HEK293 (cell line): ENCODE measurements at regions not wholly inside any gene's neighbourhood (a gene's known extent, or its start where the extent isn't known, plus 50 kb on each side); places are given as distances from the start of the nearest gene placed in this dataset.

ENCODE experiments used
- CTCF ChIA-PET: fragments of 350-600 bp; formaldehyde crosslinking; extraction: SDS; loops from one replicate; lab custom pipeline; 2021; ENCODE audit warnings: antibody characterized with exemption; lab: Yijun Ruan, JAX
- POLR2A ChIA-PET: fragments of 300-600 bp; formaldehyde crosslinking; extraction: SDS; loops from one replicate; lab custom pipeline; 2020; ENCODE audit warnings: antibody characterized with exemption, inconsistent platforms; lab: Yijun Ruan, JAX
- H3K27ac ChIP-seq: fragments of 200-500 bp; sonication (Bioruptor generic); 2 replicates; pipeline ENCODE4 v1.5.1; 2014; ENCODE audit warnings: low read depth, low read length, control low read depth, inconsistent platforms; ENCODE audit errors: extremely low read depth
- H3K36me3 ChIP-seq, 2 experiments: fragments of 200-500 bp in 1 of 2; sonication (Bioruptor generic) in 1 of 2; 1 replicate in 1 of 2; 2 replicates in 1 of 2; pipeline ENCODE4 v1.5.1; 2014 to 2017; ENCODE audit warnings: inconsistent platforms in 2 of 2, low read length in 2 of 2; ENCODE audit not compliant: control insufficient read depth in 2 of 2, insufficient read depth in 1 of 2
- H3K4me1 ChIP-seq: fragments of 200-500 bp; sonication (Bioruptor generic); 2 replicates; pipeline ENCODE4 v1.5.1; 2014; ENCODE audit warnings: mild to moderate bottlenecking, low read length, inconsistent platforms; ENCODE audit not compliant: control insufficient read depth, insufficient read depth
- H3K4me3 ChIP-seq: 2 replicates; pipeline ENCODE4 v1.5.1; 2011; ENCODE audit warnings: low read depth, mild to moderate bottlenecking, control low read depth, low read length, moderate library complexity
- H3K9me3 ChIP-seq: fragments of 200-500 bp; sonication (Bioruptor generic); 2 replicates; pipeline ENCODE4 v1.5.1; 2014; ENCODE audit warnings: low read depth, low read length, inconsistent platforms; ENCODE audit not compliant: control insufficient read depth, insufficient read depth
- EGR2 ChIP-seq: fragments of 450-650 bp; formaldehyde crosslinking; IDR thresholded peaks from 2 replicates; pipeline ENCODE4 v1.5.1; 2016; ENCODE audit warnings: low read depth, missing biosample characterization, missing genetic modification characterization
- HOXC10 ChIP-seq: sonication (generic); formaldehyde crosslinking; IDR thresholded peaks from 2 replicates; pipeline ENCODE4 v1.8.1; 2023; ENCODE audit warnings: mild to moderate bottlenecking, missing genetic modification reagents
- MZF1 ChIP-seq: fragments of 450-650 bp; formaldehyde crosslinking; IDR thresholded peaks from 2 replicates; pipeline ENCODE4 v1.5.1; 2017; ENCODE audit warnings: missing biosample characterization, missing genetic modification characterization, borderline replicate concordance
- ZNF23 ChIP-seq: fragments of 450-650 bp; formaldehyde crosslinking; IDR thresholded peaks from 2 replicates; pipeline ENCODE4 v1.5.1; 2016; ENCODE audit warnings: missing biosample characterization, missing genetic modification characterization, borderline replicate concordance
- ZNF350 ChIP-seq: fragments of 450-650 bp; formaldehyde crosslinking; IDR thresholded peaks from 2 replicates; pipeline ENCODE4 v1.5.0; 2017; ENCODE audit warnings: missing biosample characterization, mild to moderate bottlenecking, missing genetic modification characterization
- ZNF354C ChIP-seq: fragments of 450-650 bp; formaldehyde crosslinking; IDR thresholded peaks from 2 replicates; pipeline ENCODE4 v1.5.1; 2016; ENCODE audit warnings: missing biosample characterization, missing genetic modification characterization, low read depth, borderline replicate concordance
- ZNF423 ChIP-seq: fragments of 450-650 bp; formaldehyde crosslinking; IDR thresholded peaks from 2 replicates; pipeline ENCODE4 v1.5.1; 2016; ENCODE audit warnings: missing biosample characterization, missing genetic modification characterization
- ZNF514 ChIP-seq: fragments of 450-650 bp; formaldehyde crosslinking; IDR thresholded peaks from 2 replicates; pipeline ENCODE4 v1.5.1; 2016; ENCODE audit warnings: missing biosample characterization, missing genetic modification characterization
- TF ChIP-seq, protein P1 (sequence below): fragments of 450-650 bp; formaldehyde crosslinking; IDR thresholded peaks from 2 replicates; pipeline ENCODE4 v1.5.1; 2016; ENCODE audit warnings: missing biosample characterization, missing genetic modification characterization
- TF ChIP-seq, protein P2 (sequence below): fragments of 450-650 bp; formaldehyde crosslinking; IDR thresholded peaks from 2 replicates; pipeline ENCODE4 v1.5.1; 2016; ENCODE audit warnings: missing biosample characterization, missing genetic modification characterization, borderline replicate concordance
- TF ChIP-seq, protein P3 (sequence below): fragments of 450-650 bp; formaldehyde crosslinking; IDR thresholded peaks from 2 replicates; pipeline ENCODE4 v1.5.1; 2017; ENCODE audit warnings: missing biosample characterization, missing genetic modification characterization
- TF ChIP-seq, protein P4 (sequence below): fragments of 450-650 bp; formaldehyde crosslinking; IDR thresholded peaks from 2 replicates; pipeline ENCODE4 v1.5.1; 2016; ENCODE audit warnings: missing biosample characterization, missing genetic modification characterization, low read depth
- TF ChIP-seq, protein P5 (sequence below): fragments of 450-650 bp; formaldehyde crosslinking; IDR thresholded peaks from 2 replicates; pipeline ENCODE4 v1.5.1; 2016; ENCODE audit warnings: missing biosample characterization, missing genetic modification characterization

DNA sequence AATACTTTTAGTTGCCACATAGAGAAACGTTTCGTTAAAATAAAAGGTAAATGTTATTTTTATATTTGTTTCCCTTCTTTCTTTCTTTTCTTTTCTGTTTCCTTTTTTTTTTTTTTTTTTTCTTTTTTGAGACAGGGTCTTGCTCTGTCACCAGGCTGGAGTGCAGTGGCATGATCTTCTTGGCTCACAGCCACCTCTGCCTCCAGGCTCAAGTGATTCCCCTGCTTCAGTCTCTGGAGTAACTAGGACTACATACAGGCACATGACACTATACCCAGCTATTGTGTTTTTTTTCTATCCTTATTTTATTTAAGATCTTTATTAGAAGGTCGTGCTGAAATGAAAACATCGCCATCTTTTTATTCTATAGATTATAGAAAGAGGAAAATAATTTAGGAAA lies 661.8 kb upstream of the MBL2 start:
- POLR2A ChIA-PET, result no interaction called here
- Histone ChIP-seq H3K9me3 (no peaks in the 10 kb centered on the region), H3K4me1 (no peaks in the 10 kb centered on the region), H3K36me3 (no peaks in the 10 kb centered on the region), H3K4me3 (no peak overlapping the region), H3K27ac (no peak overlapping the region)
- TF ChIP-seq ZNF423 (tag by site-specific recombination) (no peak), ZNF514 (tag by site-specific recombination) (no peak), ZNF350 (no peak), EGR2 (no peak), HOXC10 (CRISPR knock-in tag) (no peak)
- TF ChIP-seq, protein P1, sequence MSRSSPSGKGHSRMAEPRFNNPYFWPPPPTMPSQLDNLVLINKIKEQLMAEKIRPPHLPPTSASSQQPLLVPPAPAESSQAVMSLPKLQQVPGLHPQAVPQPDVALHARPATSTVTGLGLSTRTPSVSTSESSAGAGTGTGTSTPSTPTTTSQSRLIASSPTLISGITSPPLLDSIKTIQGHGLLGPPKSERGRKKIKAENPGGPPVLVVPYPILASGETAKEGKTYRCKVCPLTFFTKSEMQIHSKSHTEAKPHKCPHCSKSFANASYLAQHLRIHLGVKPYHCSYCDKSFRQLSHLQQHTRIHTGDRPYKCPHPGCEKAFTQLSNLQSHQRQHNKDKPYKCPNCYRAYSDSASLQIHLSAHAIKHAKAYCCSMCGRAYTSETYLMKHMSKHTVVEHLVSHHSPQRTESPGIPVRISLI, result no peak
- TF ChIP-seq, protein P2, sequence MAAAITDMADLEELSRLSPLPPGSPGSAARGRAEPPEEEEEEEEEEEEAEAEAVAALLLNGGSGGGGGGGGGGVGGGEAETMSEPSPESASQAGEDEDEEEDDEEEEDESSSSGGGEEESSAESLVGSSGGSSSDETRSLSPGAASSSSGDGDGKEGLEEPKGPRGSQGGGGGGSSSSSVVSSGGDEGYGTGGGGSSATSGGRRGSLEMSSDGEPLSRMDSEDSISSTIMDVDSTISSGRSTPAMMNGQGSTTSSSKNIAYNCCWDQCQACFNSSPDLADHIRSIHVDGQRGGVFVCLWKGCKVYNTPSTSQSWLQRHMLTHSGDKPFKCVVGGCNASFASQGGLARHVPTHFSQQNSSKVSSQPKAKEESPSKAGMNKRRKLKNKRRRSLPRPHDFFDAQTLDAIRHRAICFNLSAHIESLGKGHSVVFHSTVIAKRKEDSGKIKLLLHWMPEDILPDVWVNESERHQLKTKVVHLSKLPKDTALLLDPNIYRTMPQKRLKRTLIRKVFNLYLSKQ (tag by site-specific recombination), result no peak
- TF ChIP-seq, protein P3, sequence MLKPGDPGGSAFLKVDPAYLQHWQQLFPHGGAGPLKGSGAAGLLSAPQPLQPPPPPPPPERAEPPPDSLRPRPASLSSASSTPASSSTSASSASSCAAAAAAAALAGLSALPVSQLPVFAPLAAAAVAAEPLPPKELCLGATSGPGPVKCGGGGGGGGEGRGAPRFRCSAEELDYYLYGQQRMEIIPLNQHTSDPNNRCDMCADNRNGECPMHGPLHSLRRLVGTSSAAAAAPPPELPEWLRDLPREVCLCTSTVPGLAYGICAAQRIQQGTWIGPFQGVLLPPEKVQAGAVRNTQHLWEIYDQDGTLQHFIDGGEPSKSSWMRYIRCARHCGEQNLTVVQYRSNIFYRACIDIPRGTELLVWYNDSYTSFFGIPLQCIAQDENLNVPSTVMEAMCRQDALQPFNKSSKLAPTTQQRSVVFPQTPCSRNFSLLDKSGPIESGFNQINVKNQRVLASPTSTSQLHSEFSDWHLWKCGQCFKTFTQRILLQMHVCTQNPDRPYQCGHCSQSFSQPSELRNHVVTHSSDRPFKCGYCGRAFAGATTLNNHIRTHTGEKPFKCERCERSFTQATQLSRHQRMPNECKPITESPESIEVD, result no peak
- CTCF ChIA-PET, result no interaction called here

DNA sequence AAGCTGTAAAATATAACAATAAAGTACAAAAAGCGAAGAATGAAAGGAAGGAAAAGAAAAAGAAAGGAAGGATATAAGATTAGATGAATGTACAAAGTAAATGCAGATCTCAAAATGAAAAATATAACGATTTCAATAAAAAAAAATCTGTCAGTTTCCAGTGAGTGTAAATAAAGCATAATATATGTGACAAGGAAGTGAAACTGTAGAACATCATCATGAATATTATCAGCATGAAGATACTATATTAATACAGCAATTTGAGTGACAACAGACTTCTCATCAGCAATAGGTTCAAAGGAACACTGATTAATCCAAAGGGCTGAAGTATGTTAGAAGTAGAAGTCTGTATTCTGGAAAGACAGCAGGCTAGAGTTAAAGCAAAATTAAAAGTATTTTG lies 659.5 kb upstream of the MBL2 start:
- ChIA-PET CTCF (no interaction called here), POLR2A (no interaction called here)
- H3K27ac ChIP-seq, result no peak overlapping the region
- TF ChIP-seq, protein P4, sequence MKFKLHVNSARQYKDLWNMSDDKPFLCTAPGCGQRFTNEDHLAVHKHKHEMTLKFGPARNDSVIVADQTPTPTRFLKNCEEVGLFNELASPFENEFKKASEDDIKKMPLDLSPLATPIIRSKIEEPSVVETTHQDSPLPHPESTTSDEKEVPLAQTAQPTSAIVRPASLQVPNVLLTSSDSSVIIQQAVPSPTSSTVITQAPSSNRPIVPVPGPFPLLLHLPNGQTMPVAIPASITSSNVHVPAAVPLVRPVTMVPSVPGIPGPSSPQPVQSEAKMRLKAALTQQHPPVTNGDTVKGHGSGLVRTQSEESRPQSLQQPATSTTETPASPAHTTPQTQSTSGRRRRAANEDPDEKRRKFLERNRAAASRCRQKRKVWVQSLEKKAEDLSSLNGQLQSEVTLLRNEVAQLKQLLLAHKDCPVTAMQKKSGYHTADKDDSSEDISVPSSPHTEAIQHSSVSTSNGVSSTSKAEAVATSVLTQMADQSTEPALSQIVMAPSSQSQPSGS (tag by site-specific recombination), result no peak
- TF ChIP-seq, protein P5, sequence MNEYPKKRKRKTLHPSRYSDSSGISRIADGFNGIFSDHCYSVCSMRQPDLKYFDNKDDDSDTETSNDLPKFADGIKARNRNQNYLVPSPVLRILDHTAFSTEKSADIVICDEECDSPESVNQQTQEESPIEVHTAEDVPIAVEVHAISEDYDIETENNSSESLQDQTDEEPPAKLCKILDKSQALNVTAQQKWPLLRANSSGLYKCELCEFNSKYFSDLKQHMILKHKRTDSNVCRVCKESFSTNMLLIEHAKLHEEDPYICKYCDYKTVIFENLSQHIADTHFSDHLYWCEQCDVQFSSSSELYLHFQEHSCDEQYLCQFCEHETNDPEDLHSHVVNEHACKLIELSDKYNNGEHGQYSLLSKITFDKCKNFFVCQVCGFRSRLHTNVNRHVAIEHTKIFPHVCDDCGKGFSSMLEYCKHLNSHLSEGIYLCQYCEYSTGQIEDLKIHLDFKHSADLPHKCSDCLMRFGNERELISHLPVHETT, result no peak
- no peak for TF ChIP-seq ZNF354C (tag by site-specific recombination)
- no peaks in the 10 kb centered on the region for H3K4me1 ChIP-seq
- no peaks in the 10 kb centered on the region for H3K36me3 ChIP-seq
- H3K4me3 ChIP-seq, result no peak overlapping the region
- H3K9me3 ChIP-seq, result no peaks in the 10 kb centered on the region

DNA sequence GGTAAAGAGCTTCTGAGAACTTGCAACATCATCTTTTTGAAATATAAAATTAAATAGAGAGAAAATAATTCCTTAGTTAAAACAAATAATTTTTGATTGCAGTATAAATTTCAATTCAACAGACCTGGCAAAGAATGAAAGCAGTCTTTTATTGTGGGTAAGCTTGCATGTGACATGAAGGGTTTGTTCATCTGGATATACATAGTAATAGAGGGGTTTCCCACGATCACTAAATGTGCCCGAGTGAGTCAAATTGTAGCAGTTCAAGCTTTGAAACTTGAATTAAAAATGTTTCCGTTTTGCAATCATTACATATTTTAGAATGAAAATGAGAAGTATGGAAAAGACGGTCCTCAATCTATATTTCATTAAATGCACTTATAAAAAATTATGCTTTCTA lies 658.4 kb upstream of the MBL2 start:
- POLR2A ChIA-PET, result no interaction called here
- Histone ChIP-seq H3K4me1 (no peaks in the 10 kb centered on the region), H3K27ac (no peak overlapping the region), H3K36me3 (no peaks in the 10 kb centered on the region), H3K4me3 (no peak overlapping the region), H3K9me3 (no peaks in the 10 kb centered on the region)
- CTCF ChIA-PET, result interaction anchor here (0.7 kb wide), 1 partner anchor 413 kb away, joined by 3 read pairs; no protein-coding TSS in a partner anchor
- no peak for TF ChIP-seq MZF1
- TF ChIP-seq ZNF23, result no peak
